Jurkat, Clone E6-1 (cell line): ENCODE measurements at regions not wholly inside any gene's neighbourhood (a gene's known extent, or its start where the extent isn't known, plus 50 kb on each side); places are given as distances from the start of the nearest gene placed in this dataset.
A peak's percentile ranks its signal among the peaks of the same experiment; 100 is the strongest.
"Not testable (repeated sequence)": the region's sequence is repeated elsewhere in the genome, so short reads cannot be mapped to it uniquely, and the experiment has no call there.

Experiments used
- DNase-seq: peaks from one replicate; pipeline ENCODE4 v3.0.0-alpha.2; 2011; ENCODE audit warnings: low read depth, low spot score
- H3K4me3 ChIP-seq: 2 replicates; pipeline ENCODE4 v1.5.1; 2011; ENCODE audit warnings: mild to moderate bottlenecking, low read length, control low read depth, moderate library complexity

DNA sequence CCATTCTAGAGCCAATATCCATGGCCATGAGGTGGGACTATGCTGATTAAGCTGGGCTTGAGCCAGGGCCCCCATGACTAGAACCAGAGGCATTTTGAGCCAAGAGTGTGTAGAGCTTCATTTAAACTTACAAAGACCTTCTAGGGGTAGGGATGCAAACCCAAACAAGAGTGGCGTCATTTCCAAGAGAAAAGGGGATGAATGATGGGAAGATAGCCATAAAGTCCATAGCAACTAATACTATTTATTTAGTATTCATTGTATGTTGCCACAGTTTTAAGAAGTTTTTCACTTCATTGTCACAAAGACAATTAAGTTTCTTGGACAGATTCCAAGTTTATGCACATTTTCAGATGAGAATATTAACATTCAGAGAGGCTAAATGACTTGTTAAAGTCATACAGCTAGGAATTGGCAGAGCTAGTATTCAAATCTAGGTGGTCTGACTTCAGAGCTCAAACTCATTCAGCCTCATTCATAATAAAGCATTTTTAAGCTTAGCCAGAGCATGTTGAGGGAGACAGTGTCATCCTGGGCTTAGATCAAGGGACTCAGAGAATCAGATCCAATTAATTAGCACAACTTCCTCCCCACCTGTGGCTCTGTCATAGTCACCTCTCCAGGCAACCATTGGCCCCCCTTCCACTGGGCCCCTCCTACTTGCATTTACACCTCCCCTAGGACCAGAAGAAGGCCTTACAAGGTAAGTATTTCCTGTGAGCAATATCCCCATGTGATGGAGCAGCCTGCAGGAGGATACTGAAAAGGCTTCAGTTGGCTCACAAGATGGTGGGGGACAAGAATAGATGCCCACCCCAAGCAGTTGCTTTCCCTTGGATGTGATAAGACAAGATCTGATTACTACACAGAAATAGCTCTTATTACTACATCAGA is 95.0 kb upstream of the PCSK1 start:
- no peak overlapping the region for H3K4me3 ChIP-seq
- DNase-seq = peak; percentile 17

DNA sequence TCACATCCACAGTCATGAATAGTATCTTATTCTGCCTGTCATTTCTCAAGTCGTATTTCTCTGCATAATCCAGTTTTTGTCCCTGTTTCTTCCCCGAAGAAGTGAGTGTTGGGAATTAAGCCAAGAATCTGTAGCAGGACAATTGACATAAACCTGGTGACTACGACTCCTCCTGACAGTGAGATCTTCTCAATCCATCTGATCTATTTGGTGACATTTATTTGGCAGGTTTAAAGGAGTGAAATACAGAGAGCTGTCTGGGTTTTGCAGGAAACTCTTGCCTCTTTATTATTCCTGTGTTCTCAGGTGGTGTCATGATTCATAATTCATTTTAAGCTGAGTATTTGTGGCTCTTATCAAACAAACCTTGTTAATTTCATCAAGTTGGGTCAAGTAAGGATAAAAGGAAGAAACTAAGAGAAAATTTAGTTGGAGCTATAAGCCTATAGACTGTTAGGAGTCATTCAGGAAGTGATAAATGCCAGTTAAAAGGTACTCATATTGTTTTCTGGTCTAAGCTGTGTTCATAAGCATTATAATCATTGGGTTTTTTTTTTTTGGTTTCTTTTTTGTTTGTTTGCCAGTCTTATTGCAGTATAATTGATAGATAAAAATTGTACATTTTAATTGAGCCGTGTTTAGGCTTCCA is 95.9 kb upstream of the PCSK1 start:
- no peak for DNase-seq

DNA sequence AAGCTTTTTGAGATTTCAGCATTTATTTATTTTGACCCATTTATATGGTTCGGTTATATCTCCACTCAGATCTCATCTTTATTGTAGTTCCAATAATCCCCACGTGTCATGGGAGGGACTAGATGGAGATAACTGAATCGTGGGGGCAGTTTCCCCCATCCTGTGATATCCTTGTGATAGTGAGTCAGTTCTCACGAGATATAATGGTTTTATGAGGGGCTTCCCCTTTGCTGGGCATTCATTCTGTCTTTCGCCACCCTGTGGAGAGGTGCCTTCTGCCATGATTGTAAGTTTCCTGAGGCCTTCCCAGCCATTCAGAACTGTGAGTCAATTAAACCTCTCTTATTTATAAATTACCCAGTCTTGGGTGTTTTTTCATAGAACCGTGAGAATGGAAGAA is 96.5 kb upstream of the PCSK1 start:
- DNase-seq = no peak
- H3K4me3 ChIP-seq = no peak overlapping the region

More for the DNA sequence above, 95.9 kb upstream of the PCSK1 start:
- no peak overlapping the region for H3K4me3 ChIP-seq

DNA sequence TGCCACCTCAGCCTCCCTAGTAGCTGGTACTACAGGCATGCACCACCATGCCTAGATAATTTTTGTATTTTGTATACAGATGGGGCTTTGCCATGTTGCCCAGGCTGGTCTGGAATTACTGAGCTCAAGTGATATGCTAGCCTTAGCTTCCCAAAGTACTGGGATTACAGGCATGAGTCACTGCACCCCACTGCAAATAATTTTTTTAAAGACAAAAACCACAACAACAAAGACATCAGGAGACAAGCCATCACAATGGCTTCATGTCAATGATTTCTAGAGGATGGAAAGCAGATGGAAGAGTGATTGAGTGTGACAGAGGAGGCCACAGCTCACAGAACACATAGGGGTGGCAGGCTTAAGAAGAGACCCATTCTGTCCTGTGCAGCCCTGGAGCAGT is 97.9 kb upstream of the PCSK1 start:
- H3K4me3 ChIP-seq = no peak overlapping the region
- no peak for DNase-seq

DNA sequence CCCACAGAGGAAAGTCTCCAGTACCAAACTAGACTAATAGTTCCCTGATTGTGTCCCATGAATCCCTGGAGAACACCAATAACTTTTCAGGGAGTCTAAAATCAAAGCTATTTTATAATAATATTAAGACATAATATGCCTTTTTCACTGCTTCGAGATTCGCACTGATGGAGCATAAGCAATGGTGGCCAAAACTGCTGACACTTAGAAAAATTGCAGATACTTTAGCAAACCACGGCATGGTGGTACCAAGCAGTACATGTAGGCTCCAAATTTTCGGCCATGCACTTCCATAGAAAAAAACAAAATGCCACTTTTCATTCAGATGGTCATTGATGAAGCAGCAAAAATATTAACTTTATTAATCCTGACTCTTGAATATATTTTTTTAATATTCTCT is 100.3 kb upstream of the PCSK1 start:
- DNase-seq = no peak
- no peak overlapping the region for H3K4me3 ChIP-seq

DNA sequence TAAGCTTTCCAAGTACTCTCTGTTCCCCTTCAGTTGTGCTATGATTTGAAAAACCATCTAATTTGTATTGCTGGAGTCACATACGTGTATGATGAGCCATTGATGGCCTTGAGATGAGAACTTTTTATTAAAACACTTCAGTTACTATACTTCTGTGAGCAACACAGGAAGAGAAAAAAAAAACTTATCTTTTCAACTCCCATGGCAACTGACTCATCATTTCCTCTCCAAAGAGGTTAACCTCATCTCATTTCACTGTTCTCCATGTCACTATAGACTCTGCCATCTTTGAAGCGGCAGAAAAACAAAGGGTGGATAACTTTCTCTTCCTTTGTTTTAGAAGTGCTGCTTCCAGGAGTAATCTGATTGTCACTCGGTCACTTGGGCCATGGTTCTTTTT is 104.3 kb upstream of the PCSK1 start:
- H3K4me3 ChIP-seq = no peak overlapping the region
- peak; percentile 82 for DNase-seq

DNA sequence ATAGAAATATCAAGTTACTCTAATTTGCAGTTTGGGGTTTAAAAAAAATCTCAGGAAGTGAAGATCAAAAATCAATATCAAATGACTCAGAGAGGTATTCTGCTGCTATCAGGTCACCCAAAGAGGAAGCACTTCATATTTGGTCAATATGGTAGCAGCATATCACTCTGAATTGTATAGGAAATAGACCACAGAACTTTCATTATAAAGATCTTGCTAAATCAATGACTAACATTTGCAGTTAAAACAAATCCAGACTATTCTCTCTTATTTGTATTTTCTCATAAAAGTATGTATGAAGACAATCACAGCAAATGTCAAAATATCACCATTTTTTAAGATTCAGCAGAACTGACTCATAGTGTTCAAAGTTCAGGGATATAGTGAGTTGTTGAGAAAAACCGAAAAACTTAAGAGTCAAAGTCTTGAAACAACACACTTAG is 105.8 kb upstream of the PCSK1 start:
- DNase-seq = no peak
- H3K4me3 ChIP-seq = no peak overlapping the region

DNA sequence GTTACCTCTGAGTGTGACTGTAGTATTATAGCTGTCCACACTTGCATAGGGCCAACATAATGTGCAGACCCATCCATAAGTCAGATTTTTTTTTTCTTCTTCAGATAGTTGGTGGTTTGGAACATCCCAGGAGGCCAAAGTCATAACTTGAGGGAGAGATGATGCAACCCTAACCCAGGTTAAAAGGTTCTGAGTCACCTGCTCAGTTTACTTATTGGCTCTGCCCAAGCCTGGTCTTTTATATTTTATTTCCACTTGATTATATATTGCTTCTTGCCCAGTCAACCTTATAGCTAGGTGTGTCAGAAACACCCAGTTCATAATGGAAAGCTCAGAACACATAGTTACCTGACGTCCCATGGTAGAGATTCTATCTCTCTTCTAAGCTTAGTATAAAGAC is 113.1 kb upstream of the PCSK1 start:
- H3K4me3 ChIP-seq = no peak overlapping the region
- no peak for DNase-seq

DNA sequence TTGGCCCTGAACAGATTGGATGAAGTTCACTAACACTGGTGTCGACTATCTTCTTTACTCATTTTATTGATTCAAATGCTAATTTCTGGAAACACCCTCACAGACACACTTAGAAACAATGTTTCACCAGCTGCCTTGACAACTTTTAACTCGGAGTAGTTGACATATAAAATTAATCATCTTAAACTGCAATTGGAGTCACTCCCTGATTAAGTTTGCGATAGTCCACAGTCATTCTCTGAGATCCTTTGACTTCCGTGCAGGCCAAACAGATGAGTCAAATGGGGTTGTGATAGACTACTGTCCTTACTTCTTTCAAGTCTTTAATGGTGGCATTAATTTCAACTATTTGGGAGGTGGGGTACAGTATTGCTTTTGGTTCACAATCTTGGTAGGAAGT is 114.4 kb upstream of the PCSK1 start:
- DNase-seq = no peak
- no peak overlapping the region for H3K4me3 ChIP-seq

DNA sequence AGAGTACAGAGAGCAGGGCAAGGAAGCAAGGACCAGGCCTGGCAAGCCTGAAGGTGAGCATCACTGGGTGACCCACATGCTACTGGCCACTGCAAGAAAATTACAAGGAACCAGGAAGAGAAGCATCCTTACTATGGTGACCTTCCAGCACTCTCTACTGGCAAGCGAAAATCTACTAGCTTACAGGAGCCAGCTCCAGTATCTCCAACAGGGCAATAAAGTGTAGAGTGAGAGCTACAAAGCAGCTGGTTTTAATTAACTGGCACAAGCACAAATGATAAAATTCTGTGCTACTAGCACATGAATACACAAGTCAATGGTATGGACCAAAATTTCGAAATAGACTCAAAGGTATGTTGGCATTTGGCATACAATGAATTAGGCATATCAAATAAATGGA is 113.3 kb upstream of the CAST start:
- DNase-seq = no peak
- H3K4me3 ChIP-seq = no peak overlapping the region

DNA sequence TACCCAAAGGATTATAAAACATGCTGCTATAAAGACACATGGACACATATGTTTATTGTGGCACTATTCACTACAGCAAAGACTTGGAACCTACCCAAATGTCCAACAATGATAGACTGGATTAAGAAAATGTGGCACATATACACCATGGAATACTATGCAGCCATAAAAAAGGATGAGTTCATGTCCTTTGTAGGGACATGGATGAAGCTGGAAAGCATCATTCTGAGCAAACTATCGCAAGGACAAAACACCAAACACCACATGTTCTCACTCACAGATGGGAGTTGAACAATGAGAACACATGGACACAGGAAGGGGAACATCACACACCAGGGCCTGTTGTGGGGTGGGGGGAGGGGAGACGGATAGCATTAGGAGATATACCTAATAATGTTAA is 101.3 kb upstream of the CAST start:
- not testable (repeated sequence) for H3K4me3 ChIP-seq, DNase-seq

DNA sequence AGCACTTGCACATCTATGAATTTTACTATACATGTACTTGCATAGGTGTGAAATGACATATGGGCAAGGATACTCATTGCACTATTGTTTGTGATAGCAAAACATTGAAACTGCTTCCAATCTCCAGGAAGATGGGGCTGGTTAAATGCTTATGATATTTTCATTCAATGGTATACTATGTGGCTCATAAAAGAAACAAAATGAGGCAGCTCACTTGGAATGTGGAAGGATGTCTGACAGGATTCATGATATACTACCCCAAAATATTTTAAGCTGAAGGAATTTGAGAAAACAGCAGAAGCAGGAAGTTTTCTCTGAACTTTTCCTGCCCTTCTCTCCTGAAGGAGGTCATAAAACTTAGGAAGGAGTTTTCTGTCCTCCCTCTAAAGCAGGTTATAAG is 99.6 kb upstream of the CAST start:
- H3K4me3 ChIP-seq = no peak overlapping the region
- no peak for DNase-seq

DNA sequence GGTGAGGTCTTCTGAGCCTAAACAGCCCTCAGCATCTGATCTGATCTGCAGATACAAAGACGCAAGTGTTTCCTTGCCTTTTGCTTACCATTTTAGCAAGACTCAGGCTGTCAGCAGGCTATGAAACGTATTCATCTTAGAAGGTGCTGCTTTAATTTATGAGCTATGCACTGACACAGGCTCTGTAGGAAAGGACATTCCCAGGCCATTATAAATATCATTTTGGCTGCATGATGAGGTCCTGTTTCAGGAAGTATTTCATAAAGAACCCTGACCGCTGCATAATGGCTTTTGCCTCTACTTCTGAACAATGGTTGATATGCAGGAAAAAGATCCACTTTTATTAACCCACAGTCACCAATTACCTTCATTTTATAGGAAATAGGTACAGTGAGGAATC is 98.4 kb upstream of the CAST start:
- DNase-seq = no peak
- H3K4me3 ChIP-seq = no peak overlapping the region

DNA sequence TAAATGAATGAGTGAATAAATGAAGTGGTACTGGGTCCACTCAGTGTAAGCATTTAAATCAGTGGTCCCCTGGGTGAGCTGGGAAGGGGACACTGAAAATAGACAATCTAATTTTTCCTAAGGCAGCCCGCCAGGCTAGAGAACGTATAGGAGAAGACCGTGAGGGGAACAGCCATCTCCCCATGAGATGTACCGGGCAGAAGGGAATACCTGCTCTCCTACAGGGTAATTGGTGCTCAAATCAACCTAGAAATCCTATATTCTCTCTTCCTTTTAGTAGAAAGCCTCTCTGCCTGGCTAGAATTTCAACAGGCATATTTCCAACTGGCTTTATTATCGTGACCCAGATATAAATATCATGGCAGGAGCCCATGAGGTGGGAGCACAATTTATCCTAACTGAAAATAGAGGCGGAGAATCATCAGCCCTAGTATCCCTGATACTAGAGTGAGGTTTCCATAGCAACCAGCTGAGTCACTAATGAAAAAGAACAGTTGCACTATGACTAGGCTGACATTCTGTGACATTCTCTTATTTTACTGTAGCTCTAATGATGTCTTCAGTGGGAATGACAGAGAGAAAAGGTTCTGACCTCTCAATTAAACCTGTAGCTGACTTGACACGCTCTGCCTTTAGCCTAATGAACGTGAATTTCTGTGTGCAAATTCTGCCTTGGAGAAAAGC is 96.5 kb upstream of the CAST start:
- no peak for DNase-seq
- no peak overlapping the region for H3K4me3 ChIP-seq

DNA sequence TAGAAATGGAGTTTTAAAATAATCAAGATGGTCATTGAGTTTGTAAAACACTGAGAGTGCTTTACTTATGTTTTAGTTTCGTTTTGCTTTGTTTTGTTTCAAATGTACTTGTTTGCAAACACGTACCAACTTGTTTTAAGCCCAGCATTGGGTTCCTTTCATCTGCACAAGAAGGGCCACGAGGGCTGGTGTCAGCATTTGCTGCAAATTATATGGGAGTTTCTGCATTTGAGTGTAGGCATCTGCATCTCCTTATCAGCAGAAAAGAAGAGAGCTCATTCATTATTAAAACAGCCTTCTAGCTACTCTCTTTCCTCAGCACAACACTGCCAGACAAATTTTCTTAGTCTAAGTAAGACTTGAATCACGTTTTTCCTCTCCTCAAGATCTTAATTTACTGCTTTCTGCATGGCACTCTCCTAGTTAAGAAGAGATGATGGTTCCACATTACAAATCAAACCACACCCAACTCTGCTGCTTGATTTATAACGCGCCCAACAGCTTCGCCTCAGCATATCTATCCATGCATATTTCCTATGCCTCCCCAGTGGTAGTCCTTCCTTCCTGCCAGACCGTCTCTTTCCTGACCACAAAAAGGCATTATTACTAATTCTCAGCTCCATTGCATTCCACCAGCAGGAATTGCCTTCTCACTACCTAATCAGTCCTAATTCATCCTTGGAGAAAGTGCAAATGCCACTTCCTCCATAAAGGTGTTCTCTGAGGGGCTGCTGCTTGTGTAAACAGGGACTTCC is 95.2 kb upstream of the CAST start:
- H3K4me3 ChIP-seq = no peak overlapping the region
- DNase-seq = no peak

DNA sequence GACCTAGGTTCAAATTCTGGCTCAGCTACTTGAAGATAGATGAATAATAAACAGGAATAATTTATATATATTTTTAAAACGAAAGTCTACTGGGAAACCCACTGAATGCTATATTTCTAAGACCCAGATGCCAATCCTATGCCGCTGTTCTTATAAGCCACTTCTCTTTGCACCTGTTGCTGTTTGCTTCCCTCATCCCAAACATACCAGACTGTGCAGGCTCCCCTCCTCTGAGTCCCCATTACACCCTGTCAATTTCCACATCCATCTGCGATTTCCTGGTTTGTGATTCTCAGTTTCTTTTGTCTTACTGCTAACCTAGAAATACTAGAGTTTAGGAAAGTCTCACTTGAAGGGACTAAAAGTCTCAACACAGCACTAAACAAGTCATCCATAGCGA is 92.8 kb upstream of the CAST start:
- H3K4me3 ChIP-seq = no peak overlapping the region
- DNase-seq = no peak

DNA sequence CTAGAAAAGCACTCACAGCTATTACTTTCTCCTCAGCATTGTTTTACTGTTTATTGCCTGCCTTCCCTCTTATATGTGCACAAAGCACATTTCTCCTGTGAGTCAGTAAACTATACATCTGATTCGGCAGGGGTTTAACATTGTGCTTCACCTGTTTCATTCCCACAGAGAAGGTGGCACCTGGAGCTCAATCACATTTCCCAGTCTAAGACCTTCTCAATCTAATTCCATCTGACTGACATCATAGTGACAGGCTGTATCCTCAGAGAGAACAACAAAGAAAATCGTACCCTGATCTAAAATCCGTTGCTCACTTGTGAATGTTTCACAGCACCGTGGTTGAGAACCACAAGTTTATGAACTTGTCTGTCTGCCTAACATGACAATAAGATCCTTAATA is 92.4 kb upstream of the CAST start:
- DNase-seq = no peak
- H3K4me3 ChIP-seq = no peak overlapping the region

DNA sequence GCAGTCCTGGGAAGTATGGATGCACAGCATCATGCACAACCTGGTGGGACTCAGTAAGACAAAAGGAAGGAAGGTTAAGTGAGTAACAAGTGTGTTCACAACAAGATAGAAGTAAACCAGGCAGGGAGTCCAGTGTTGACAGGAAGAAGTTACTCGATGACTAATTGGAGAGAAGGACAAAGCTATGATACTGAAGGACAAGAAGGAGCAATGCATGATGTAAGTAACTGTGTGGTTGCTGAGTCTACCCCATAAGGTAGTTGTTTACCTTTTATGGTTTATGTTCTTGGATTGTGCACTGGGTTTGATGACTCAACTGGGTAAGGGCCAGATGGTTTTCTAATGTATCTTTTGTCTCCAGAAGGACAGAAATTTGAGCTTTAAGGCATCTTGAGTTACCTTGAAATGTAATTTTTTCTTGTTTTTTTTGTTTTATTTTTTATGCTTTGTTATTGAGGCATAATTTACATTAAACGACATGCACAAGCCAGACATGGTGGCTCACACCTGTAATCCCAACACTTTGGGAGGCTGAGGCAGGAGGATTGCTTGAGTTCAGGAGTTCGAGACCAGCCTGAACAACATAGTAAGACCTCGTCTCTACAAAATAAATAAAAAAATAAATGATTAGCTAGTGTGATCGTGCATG is 89.2 kb upstream of the CAST start:
- no peak overlapping the region for H3K4me3 ChIP-seq
- no peak for DNase-seq

DNA sequence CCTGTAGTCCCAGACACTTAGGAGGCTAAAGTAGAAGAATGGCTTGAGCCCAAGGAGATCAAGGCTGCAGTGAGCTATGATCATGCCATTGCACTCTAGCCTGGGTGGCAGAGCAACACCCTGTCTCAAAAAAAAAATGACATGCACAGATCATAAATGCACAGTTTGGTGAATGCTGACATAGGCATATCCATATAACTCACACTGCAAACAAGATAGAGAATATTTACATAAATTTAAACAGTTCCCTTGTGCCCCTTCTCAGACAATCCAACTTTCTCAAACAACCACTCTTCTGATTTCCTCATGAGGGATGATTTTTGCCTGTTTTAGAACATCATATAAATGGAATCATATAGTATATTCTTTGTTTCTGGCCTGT is 88.7 kb upstream of the CAST start:
- H3K4me3 ChIP-seq = no peak overlapping the region
- DNase-seq = no peak
